ENCODE measurements at regions not wholly inside any gene's neighbourhood (a gene's known extent, or its start where the extent isn't known, plus 50 kb on each side); places are given as distances from the start of the nearest gene placed in this dataset.

DNA sequence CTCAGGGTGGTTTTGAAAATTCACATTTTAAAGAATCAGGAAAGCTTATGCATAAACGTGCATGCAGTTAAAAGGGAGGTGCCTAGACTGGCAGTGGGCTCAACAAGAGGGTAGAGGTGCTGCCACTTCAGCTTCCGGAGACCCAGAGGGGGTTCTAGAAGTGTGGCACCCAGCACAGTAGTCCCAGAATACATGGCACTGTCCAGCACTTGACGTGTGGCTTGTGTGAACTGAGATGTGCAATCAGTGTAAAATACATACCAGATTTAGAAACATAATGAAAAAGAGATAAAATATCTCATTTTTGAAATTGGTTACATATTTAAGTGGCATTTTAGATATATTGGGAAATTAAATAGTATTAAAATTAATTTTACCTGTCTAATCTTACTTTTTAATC lies 89.3 kb downstream of the RIN2 start:
- TF ChIP-seq EZH2phosphoT487 (IDR thresholded peaks at IDR 0.05; ENCODE audit: borderline replicate concordance), result no peak
- TF ChIP-seq, protein P1, sequence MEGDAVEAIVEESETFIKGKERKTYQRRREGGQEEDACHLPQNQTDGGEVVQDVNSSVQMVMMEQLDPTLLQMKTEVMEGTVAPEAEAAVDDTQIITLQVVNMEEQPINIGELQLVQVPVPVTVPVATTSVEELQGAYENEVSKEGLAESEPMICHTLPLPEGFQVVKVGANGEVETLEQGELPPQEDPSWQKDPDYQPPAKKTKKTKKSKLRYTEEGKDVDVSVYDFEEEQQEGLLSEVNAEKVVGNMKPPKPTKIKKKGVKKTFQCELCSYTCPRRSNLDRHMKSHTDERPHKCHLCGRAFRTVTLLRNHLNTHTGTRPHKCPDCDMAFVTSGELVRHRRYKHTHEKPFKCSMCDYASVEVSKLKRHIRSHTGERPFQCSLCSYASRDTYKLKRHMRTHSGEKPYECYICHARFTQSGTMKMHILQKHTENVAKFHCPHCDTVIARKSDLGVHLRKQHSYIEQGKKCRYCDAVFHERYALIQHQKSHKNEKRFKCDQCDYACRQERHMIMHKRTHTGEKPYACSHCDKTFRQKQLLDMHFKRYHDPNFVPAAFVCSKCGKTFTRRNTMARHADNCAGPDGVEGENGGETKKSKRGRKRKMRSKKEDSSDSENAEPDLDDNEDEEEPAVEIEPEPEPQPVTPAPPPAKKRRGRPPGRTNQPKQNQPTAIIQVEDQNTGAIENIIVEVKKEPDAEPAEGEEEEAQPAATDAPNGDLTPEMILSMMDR (conservative IDR thresholded peaks at IDR 0.05; ENCODE audit: low read length), result no peak

All from Loucy (cell line).